H1 (cell line): ENCODE measurements at regions not wholly inside any gene's neighbourhood (a gene's known extent, or its start where the extent isn't known, plus 50 kb on each side); places are given as distances from the start of the nearest gene placed in this dataset.

Source experiments
- BCL11A ChIP-seq, 2 experiments: IDR thresholded peaks; one replicate each; pipeline ENCODE4 v1.6.1; 2011; ENCODE audit warnings: low read depth in 2 of 2, low read length in 2 of 2, mild to moderate bottlenecking in 2 of 2
- GABPA ChIP-seq: IDR thresholded peaks from 2 replicates; pipeline ENCODE4 v1.6.1; 2011; ENCODE audit warnings: mild to moderate bottlenecking, low read length, moderate library complexity, borderline replicate concordance; ENCODE audit not compliant: insufficient read depth
- RAD21 ChIP-seq, 2 experiments: IDR thresholded peaks in 1 of 2; conservative IDR thresholded peaks in 1 of 2; 2 replicates each; pipeline ENCODE4 v1.6.1; 2011; ENCODE audit warnings: low read depth in 2 of 2, low read length in 2 of 2, improper control_type of control experiment in 1 of 2, inconsistent platforms in 1 of 2, mild to moderate bottlenecking in 1 of 2, moderate library complexity in 1 of 2
- RBBP5 ChIP-seq: IDR thresholded peaks from 2 replicates; pipeline ENCODE4 v1.7.1; 2012; ENCODE audit warnings: low read depth, mild to moderate bottlenecking, inconsistent platforms, low read length, moderate library complexity, borderline replicate concordance
- TAF1 ChIP-seq: IDR thresholded peaks from 2 replicates; pipeline ENCODE4 v1.6.1; 2011; ENCODE audit warnings: mild to moderate bottlenecking, low read depth, low read length

- TF ChIP-seq GABPA (no peak), RBBP5 (no peak), TAF1 (no peak), BCL11A (IDR thresholded peaks at IDR 0.05; ENCODE audit: low read depth in 2 of 2, low read length in 2 of 2) (no peak), RAD21 (IDR thresholded peaks at IDR 0.05 in 1 of 2, conservative IDR thresholded peaks at IDR 0.05 in 1 of 2; ENCODE audit: low read depth in 2 of 2, low read length in 2 of 2) (no peak)
Measured at GRCh38 chr14:47978871-47979270, 303.5 kb upstream of the MDGA2 start (continued).
